Gastrocnemius medialis (tissue), 4 donors: ENCODE measurements at regions not wholly inside any gene's neighbourhood (a gene's known extent, or its start where the extent isn't known, plus 50 kb on each side); places are given as distances from the start of the nearest gene placed in this dataset.

ENCODE experiments used
- POLR2A ChIP-seq, 2 donors: fragments of 450-650 bp; IDR thresholded peaks; one replicate each; pipeline ENCODE4 v1.6.1; 2017; ENCODE audit warnings: antibody characterized with exemption in 2 of 2, mild to moderate bottlenecking in 2 of 2, moderate library complexity in 2 of 2
- TF ChIP-seq, protein P1 (sequence below), 5 experiments: fragments of 450-650 bp in 3 of 5; fragments of 200-600 bp in 2 of 5; sonication (generic) in 2 of 5; IDR thresholded peaks in 4 of 5; conservative IDR thresholded peaks in 1 of 5; 1 replicate in 4 of 5; 2 replicates in 1 of 5; pipeline ENCODE4 v1.5.1; 2016 to 2019; ENCODE audit warnings: antibody characterized with exemption in 5 of 5, mild to moderate bottlenecking in 3 of 5, moderate library complexity in 3 of 5

DNA sequence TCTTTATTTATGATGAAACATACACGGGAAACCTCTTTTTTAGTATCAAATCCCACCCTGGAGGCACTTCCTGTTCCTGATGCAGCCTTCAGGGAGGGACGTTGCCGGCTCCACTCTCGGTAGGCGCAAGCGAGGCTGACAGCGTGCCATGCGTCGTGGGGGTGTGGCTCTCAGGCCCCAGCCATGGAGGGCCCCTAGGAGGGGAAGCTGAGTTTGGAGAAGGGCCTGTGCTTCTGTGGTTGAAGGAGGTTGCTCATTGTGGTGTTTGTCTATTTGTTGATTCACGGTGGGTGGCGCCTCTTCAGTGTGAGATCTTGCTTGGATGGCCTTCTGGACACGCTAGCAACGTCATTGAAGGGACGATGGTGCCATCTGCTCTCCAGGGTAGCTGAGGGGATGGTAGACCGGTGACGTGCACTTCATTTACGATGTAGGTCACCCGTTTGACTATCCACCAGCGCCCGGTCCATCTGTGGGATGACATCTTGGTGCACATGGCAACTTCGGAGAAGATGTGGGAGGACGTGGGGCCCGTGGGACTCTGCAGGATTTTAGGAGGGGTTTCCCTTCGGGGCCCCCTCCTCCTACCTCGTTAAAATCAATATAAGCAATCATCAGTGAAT lies 126.3 kb upstream of the RTL1 start:
- TF ChIP-seq, protein P1, sequence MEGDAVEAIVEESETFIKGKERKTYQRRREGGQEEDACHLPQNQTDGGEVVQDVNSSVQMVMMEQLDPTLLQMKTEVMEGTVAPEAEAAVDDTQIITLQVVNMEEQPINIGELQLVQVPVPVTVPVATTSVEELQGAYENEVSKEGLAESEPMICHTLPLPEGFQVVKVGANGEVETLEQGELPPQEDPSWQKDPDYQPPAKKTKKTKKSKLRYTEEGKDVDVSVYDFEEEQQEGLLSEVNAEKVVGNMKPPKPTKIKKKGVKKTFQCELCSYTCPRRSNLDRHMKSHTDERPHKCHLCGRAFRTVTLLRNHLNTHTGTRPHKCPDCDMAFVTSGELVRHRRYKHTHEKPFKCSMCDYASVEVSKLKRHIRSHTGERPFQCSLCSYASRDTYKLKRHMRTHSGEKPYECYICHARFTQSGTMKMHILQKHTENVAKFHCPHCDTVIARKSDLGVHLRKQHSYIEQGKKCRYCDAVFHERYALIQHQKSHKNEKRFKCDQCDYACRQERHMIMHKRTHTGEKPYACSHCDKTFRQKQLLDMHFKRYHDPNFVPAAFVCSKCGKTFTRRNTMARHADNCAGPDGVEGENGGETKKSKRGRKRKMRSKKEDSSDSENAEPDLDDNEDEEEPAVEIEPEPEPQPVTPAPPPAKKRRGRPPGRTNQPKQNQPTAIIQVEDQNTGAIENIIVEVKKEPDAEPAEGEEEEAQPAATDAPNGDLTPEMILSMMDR (IDR thresholded peaks at IDR 0.05 in 4 of 5, conservative IDR thresholded peaks at IDR 0.05 in 1 of 5), result no peak
- no peak for TF ChIP-seq POLR2A (IDR thresholded peaks at IDR 0.05)
